Heart right ventricle (tissue), 16 donors: ENCODE measurements at regions not wholly inside any gene's neighbourhood (a gene's known extent, or its start where the extent isn't known, plus 50 kb on each side); places are given as distances from the start of the nearest gene placed in this dataset.

Experiments
- ATAC-seq, 8 donors: fragments of 200-7000 bp; cut with Tn5 transposase; one replicate each; pipeline ENCODE4 v1.9.1; 2020; ENCODE audit warnings: mild to moderate bottlenecking in 8 of 8, moderate library complexity in 8 of 8, moderate number of reproducible peaks in 1 of 8
- DNase-seq, 2 donors: peaks; one replicate each; pipeline ENCODE4 v3.0.0-alpha.2; 2020
- H3K27ac ChIP-seq, 10 donors: fragments of 200-600 bp; sonication (generic) in 2 of 10; one replicate each; pipeline versions ENCODE4 v1.5.0 to v1.8.0; 2020 to 2022; ENCODE audit warnings: mild to moderate bottlenecking in 3 of 10
- H3K27me3 ChIP-seq, 7 donors: fragments of 200-600 bp; one replicate each; pipeline ENCODE4 v1.8.0; 2021 to 2022; ENCODE audit warnings: mild to moderate bottlenecking in 2 of 7
- H3K36me3 ChIP-seq, 9 donors: fragments of 200-600 bp; sonication (generic) in 1 of 9; one replicate each; pipeline versions ENCODE4 v1.5.0 to v1.8.0; 2020 to 2022; ENCODE audit warnings: mild to moderate bottlenecking in 2 of 9
- H3K4me1 ChIP-seq, 9 donors: fragments of 200-600 bp; sonication (generic) in 1 of 9; one replicate each; pipeline versions ENCODE4 v1.5.0 to v1.8.0; 2020 to 2022; ENCODE audit warnings: mild to moderate bottlenecking in 4 of 9
- H3K4me3 ChIP-seq, 10 donors: fragments of 200-600 bp; sonication (generic) in 2 of 10; one replicate each; pipeline versions ENCODE4 v1.5.0 to v1.8.0; 2020 to 2022; ENCODE audit warnings: mild to moderate bottlenecking in 7 of 10, moderate library complexity in 2 of 10
- H3K9me3 ChIP-seq, 11 donors: fragments of 200-600 bp in 10 of 11; sonication (generic) in 2 of 11; one replicate each; pipeline versions ENCODE4 v1.5.0 to v1.8.0; 2013 to 2022; ENCODE audit warnings: mild to moderate bottlenecking in 2 of 11, control low read depth in 1 of 11, moderate library complexity in 1 of 11
- CTCF ChIP-seq, 9 donors: fragments of 200-600 bp; sonication (generic) in 2 of 9; IDR thresholded peaks; one replicate each; pipeline versions ENCODE4 v1.5.0 to v1.8.0; 2021 to 2022; ENCODE audit warnings: antibody characterized with exemption in 9 of 9, mild to moderate bottlenecking in 5 of 9, moderate library complexity in 1 of 9
- WGBS, 2 donors: extraction: QIAGEN DNeasy Blood & Tissue Kit; methylation state at CpG; one replicate each; pipeline ENCODE4 v1.1.7; 2013; ENCODE audit warnings: inconsistent platforms in 1 of 2; 5-methylcytosine and 5-hydroxymethylcytosine counted together
- intact Hi-C, 10 donors: fragments of 100-400 bp; cut with DNase I; formaldehyde crosslinking; loops; one replicate each; pipeline versions ENCODE4 v1.11.1 to v1.14.2; 2022
- donor health status: Arrhythmogenic right ventricular cardiomyopathy.
- donor health status: ischemic (EF 13 %, LVEDD 7.1; RV severe dilation, severe dysfunction).
- donor health status: healthy with polysubstance abuse.
- donor health status: DM: no; HTN: yes; CAD: no.
- donor health status: DM: no; HTN: no; CAD: no.
- donor health status: ischemic (EF 25% LVEDD 6.9; RV normal size, moderate dysfunction).
- donor health status: ischemic (EF 25% LVEDD 5.7; RV mildly dilated, moderate dysfunction).
- donor health status: healthy.
- donor health status: DM: yes; HTN: yes; CAD: no.
- donor health status: Ischemic cardiomyopathy.
- donor health status: ischemic (EF 35%, LVEDD 5.7; RV mildly dilated, moderate dysfunction).
- donor health status: nonischemic (EF 11% LVEDD 7.7; RV severe dilation, severe dysfunction).
- donor health status: DM: yes; HTN: yes; CAD: no.
- donor health status: PGD.
- donor health status: ischemic (EF 29% LVEDD 5.4; RV normal size, mild dysfunction).
- donor health status: nonischemic (EF 23%, LVEDD 6.1; RV moderate dilation, normal function).

- H3K36me3 ChIP-seq = no peaks in the 10 kb centered on the region
- H3K4me1 ChIP-seq = no peaks in the 10 kb centered on the region
- H3K27me3 ChIP-seq = no peaks in the 10 kb centered on the region
- no peak for TF ChIP-seq CTCF (IDR thresholded peaks at IDR 0.05)
- 56 to 62% methylated on average over 4 of the region's 4 CpGs for WGBS, 2 donors
- ATAC-seq = no peak
- intact Hi-C loops = no loop called here
- no peak overlapping the region for H3K27ac ChIP-seq
- DNase-seq = no peak
- no peak overlapping the region for H3K4me3 ChIP-seq
- peaks cover 0 to 18% (median 0%) of the 10 kb centered on the region in 11 donors for H3K9me3 ChIP-seq
Observed at GRCh38 chr5:29780401-29780800, 1413.1 kb upstream of the CDH6 start.

GRCh38 chr5:29779141-29779540 lies 1414.3 kb upstream of the CDH6 start:
- no peaks in the 10 kb centered on the region for H3K4me1 ChIP-seq
- TF ChIP-seq CTCF (IDR thresholded peaks at IDR 0.05) = no peak
- H3K9me3 ChIP-seq = peaks cover 0 to 18% (median 0%) of the 10 kb centered on the region in 11 donors
- DNase-seq = no peak
- H3K27me3 ChIP-seq = no peaks in the 10 kb centered on the region
- intact Hi-C loops = no loop called here
- no peak overlapping the region for H3K27ac ChIP-seq
- H3K4me3 ChIP-seq = no peak overlapping the region
- WGBS, 2 donors = 59 to 68% methylated on average over 3 of the region's 3 CpGs
- no peak for ATAC-seq
- H3K36me3 ChIP-seq = no peaks in the 10 kb centered on the region

DNA sequence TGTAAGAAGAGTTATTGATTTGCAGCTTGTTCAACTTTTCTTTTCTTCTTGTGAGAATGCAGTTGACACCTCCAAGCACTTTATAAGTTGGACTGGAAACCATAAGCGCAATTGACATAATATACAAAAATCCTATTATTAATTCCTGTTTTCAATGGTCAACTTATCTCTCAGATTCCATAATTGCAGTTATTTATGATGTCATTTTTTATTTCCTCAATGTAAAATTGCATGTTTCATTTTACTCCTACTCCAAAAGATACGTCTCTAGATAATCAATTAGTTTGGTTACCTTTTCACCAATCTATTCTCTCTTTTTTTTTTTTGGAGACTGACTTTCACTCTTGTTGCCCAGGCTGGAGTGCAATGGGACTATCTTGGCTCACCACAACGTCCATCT lies 1416.1 kb upstream of the CDH6 start:
- Histone ChIP-seq H3K4me3 (no peak overlapping the region), H3K9me3 (peaks cover 0 to 20% (median 0%) of the 10 kb centered on the region in 11 donors), H3K36me3 (no peaks in the 10 kb centered on the region), H3K27me3 (no peaks in the 10 kb centered on the region), H3K4me1 (no peaks in the 10 kb centered on the region), H3K27ac (no peak overlapping the region)
- ATAC-seq (no peak), DNase-seq (no peak)
- intact Hi-C loops = no loop called here
- 73 to 78% methylated on average over 3 of the region's 3 CpGs for WGBS, 2 donors
- no peak for TF ChIP-seq CTCF (IDR thresholded peaks at IDR 0.05)

DNA sequence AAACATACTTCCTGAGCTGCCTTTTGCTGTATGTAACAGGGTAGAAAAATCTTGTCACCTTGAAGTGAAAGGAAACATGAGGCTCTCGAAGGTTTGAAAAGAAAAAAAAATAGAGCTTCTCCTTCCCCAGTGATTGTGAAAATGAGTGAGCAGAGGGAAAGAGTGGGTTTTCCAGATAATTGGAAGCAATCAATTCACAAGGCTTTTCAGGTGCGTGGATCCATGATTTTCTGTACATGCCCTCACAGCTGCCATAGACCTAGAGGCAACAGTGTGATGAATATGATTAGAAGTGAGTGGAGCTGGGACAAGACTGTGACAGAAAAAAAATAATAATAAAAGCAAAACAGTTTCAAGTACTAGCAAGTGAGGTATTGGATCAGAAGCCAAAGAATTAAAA lies 1422.5 kb upstream of the CDH6 start:
- ATAC-seq (no peak), DNase-seq (no peak)
- peaks cover 0 to 43% (median 0%) of the 10 kb centered on the region in 11 donors for H3K9me3 ChIP-seq
- H3K27ac ChIP-seq = no peak overlapping the region
- H3K4me1 ChIP-seq = no peaks in the 10 kb centered on the region
- 46 to 70% methylated on average over 2 of the region's 2 CpGs for WGBS, 2 donors
- H3K27me3 ChIP-seq = no peaks in the 10 kb centered on the region
- H3K36me3 ChIP-seq = no peaks in the 10 kb centered on the region
- TF ChIP-seq CTCF (IDR thresholded peaks at IDR 0.05) = no peak
- H3K4me3 ChIP-seq = no peak overlapping the region
- intact Hi-C loops = no loop called here

DNA sequence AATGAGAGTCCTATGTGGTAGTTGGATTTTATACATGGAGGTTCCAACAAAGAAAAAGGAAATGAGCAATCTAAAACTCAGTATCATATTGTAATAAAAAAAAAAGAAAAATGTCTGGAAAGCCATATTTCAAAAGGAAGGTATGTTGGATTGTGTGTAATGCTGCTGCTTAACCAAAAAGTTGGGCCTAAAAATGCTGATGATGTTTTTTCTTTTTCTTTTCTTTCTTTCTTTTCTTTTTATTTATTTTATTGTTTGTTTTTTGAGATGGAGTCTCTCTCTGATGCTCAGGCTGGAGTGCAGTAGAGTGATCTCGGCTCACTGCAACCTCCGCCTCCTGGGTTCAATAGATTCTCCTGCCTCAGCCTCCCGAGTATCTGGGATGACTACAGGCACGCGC lies 1424.0 kb upstream of the CDH6 start:
- 93 to 95% methylated on average over 5 of the region's 5 CpGs for WGBS, 2 donors
- H3K36me3 ChIP-seq = no peaks in the 10 kb centered on the region
- ATAC-seq (no peak), DNase-seq (no peak)
- no peak overlapping the region for H3K27ac ChIP-seq
- peaks cover 0 to 49% (median 0%) of the 10 kb centered on the region in 11 donors for H3K9me3 ChIP-seq
- intact Hi-C loops = no loop called here
- no peak for TF ChIP-seq CTCF (IDR thresholded peaks at IDR 0.05)
- no peak overlapping the region for H3K4me3 ChIP-seq
- H3K27me3 ChIP-seq = no peaks in the 10 kb centered on the region
- H3K4me1 ChIP-seq = no peaks in the 10 kb centered on the region
